GM19468 (cell line): ENCODE measurements at regions not wholly inside any gene's neighbourhood (a gene's known extent, or its start where the extent isn't known, plus 50 kb on each side); places are given as distances from the start of the nearest gene placed in this dataset.
"Not testable (repeated sequence)": the region's sequence is repeated elsewhere in the genome, so short reads cannot be mapped to it uniquely, and the experiment has no call there.

Experiments used
- ATAC-seq: cut with Tn5 transposase; IDR thresholded peaks from one replicate; pipeline ENCODE4 v1.9.1; 2021; ENCODE audit warnings: mild to moderate bottlenecking, moderate library complexity, moderate number of reproducible peaks; ENCODE audit not compliant: unreplicated experiment; ENCODE audit errors: extremely low read depth

GRCh38 chr11:130526846-130527245 is 78.4 kb downstream of the ADAMTS15 start:
- ATAC-seq, result no peak

GRCh38 chr11:130527636-130528297 is 79.3 kb downstream of the ADAMTS15 start:
- no peak for ATAC-seq

- no peak for ATAC-seq
These were observed 80.1 kb downstream of the ADAMTS15 start for GRCh38 chr11:130528298-130529261.

- ATAC-seq, result no peak
These were observed 80.9 kb downstream of the ADAMTS15 start for GRCh38 chr11:130529366-130529765.

GRCh38 chr11:130531061-130531460 is 82.6 kb downstream of the ADAMTS15 start:
- no peak for ATAC-seq

GRCh38 chr11:130533113-130533798 is 84.8 kb downstream of the ADAMTS15 start:
- no peak for ATAC-seq

GRCh38 chr11:130533871-130534270 is 85.4 kb downstream of the ADAMTS15 start:
- ATAC-seq, result no peak

GRCh38 chr11:130534551-130534950 is 86.1 kb downstream of the ADAMTS15 start:
- no peak for ATAC-seq

GRCh38 chr11:130535520-130535919 is 87.1 kb downstream of the ADAMTS15 start:
- no peak for ATAC-seq

- no peak for ATAC-seq
These were observed 87.9 kb downstream of the ADAMTS15 start for GRCh38 chr11:130536106-130537040.

GRCh38 chr11:130539680-130540079 is 91.2 kb downstream of the ADAMTS15 start:
- not testable (repeated sequence) for ATAC-seq

GRCh38 chr11:130544266-130544665 is 95.8 kb downstream of the ADAMTS15 start:
- ATAC-seq, result no peak

- ATAC-seq, result no peak
These were observed 97.1 kb downstream of the ADAMTS15 start for GRCh38 chr11:130545449-130546072.

- ATAC-seq, result no peak
These were observed 98.0 kb downstream of the ADAMTS15 start for GRCh38 chr11:130546438-130546837.

GRCh38 chr11:130546901-130547694 is 98.7 kb downstream of the ADAMTS15 start:
- ATAC-seq, result no peak

GRCh38 chr11:130547761-130548490 is 99.5 kb downstream of the ADAMTS15 start:
- ATAC-seq, result no peak

- no peak for ATAC-seq
These were observed 100.0 kb downstream of the ADAMTS15 start for GRCh38 chr11:130548491-130548833.
